ENCODE measurements at regions not wholly inside any gene's neighbourhood (a gene's known extent, or its start where the extent isn't known, plus 50 kb on each side); places are given as distances from the start of the nearest gene placed in this dataset.

DNA sequence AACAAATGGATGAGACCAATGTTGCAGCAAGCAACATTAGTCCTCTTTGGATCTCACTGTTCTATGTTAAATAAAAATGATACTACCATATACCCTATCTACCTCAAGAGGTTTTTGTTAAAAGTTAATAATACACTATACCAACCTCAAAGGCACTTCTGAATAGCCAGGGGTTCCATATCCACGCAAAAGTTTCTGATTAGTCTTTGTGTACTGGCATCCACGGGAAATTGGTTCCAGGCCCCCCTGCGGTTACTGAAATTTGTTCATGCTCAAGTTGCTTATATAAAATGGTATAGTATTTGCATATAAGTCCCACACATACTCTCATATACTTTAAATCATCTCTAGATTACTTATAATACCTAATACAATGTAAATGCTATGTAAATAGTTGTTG is 585.7 kb downstream of the INSC start:
- Histone ChIP-seq H3K4me3 (no peak overlapping the region), H3K27ac (no peak overlapping the region), H3K36me3 (no peaks in the 10 kb centered on the region), H3K4me1 (no peaks in the 10 kb centered on the region), H3K9me3 (no peaks in the 10 kb centered on the region), H3K27me3 (no peaks in the 10 kb centered on the region)
- DNase-seq, result no peak
- no peak for TF ChIP-seq POLR2AphosphoS5 (IDR thresholded peaks at IDR 0.05)
- no peak for TF ChIP-seq POLR2A (IDR thresholded peaks at IDR 0.05)
- TF ChIP-seq, protein P1, sequence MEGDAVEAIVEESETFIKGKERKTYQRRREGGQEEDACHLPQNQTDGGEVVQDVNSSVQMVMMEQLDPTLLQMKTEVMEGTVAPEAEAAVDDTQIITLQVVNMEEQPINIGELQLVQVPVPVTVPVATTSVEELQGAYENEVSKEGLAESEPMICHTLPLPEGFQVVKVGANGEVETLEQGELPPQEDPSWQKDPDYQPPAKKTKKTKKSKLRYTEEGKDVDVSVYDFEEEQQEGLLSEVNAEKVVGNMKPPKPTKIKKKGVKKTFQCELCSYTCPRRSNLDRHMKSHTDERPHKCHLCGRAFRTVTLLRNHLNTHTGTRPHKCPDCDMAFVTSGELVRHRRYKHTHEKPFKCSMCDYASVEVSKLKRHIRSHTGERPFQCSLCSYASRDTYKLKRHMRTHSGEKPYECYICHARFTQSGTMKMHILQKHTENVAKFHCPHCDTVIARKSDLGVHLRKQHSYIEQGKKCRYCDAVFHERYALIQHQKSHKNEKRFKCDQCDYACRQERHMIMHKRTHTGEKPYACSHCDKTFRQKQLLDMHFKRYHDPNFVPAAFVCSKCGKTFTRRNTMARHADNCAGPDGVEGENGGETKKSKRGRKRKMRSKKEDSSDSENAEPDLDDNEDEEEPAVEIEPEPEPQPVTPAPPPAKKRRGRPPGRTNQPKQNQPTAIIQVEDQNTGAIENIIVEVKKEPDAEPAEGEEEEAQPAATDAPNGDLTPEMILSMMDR (IDR thresholded peaks at IDR 0.05), result no peak
- no peak for TF ChIP-seq EP300 (IDR thresholded peaks at IDR 0.05)
- intact Hi-C loops (cut with DNase I), result no loop called here
- whole genome bisulfite sequencing, 2 donors, result 91 to 93% methylated on average over 3 of the region's 3 CpGs

DNA sequence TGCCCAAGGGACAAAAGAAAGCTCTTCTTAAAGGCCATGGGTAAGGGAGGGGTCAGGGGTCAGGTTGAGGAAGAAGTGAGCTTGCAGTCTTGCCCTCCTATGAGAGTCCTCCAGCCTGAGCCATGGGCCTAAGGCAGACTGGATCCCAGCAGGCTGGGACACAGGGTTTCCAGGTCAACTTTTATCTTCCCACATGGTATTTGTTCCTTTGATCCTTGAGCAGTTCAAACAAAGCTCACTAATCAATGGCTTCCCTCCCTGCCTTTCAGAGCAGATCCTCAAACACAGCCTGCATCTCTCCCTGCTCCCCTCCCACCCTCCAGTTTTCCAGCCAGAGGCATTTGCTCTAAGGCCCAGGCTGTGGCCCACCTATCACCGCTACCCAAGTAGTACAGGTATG is 589.3 kb downstream of the INSC start:
- intact Hi-C loops (cut with DNase I), result no loop called here
- no peaks in the 10 kb centered on the region for H3K36me3 ChIP-seq

DNA sequence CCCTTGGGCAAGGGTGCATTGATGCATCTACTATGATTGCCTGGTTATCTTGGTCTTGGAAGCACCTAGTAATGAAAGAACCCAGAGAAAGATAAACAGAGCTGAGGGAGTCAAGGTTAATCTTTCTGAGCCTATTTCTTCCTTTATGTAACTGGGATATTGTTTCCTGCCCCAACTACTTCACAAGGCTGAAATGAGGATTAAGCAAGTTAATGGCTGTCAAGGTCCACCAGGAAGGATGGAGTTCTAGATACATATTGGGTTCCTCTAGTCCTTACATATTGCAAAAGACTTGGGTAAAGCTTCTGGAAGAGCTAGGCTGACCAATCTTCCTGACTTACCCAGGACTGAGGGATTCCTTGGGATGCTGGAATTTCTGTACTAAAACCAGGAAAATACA is 589.8 kb downstream of the INSC start:
- H3K4me1 ChIP-seq, result peaks cover 0 to 11% (median 3%) of the 10 kb centered on the region in 4 donors
- H3K36me3 ChIP-seq, result no peaks in the 10 kb centered on the region
- no peak for DNase-seq

More for the DNA sequence above, 589.3 kb downstream of the INSC start:
- no peak for TF ChIP-seq POLR2A (IDR thresholded peaks at IDR 0.05)
- no peak for TF ChIP-seq EP300 (IDR thresholded peaks at IDR 0.05)
- TF ChIP-seq, protein P1 (IDR thresholded peaks at IDR 0.05), result no peak
- no peak for TF ChIP-seq POLR2AphosphoS5 (IDR thresholded peaks at IDR 0.05)
- DNase-seq, result no peak
- H3K27ac ChIP-seq, result no peak overlapping the region
- 97% methylated on average over 1 of the region's 1 CpG for WGBS, 2 donors
- no peaks in the 10 kb centered on the region for H3K9me3 ChIP-seq
- no peaks in the 10 kb centered on the region for H3K27me3 ChIP-seq
- no peak overlapping the region for H3K4me3 ChIP-seq
- peaks cover 0 to 11% (median 3%) of the 10 kb centered on the region in 4 donors for H3K4me1 ChIP-seq

DNA sequence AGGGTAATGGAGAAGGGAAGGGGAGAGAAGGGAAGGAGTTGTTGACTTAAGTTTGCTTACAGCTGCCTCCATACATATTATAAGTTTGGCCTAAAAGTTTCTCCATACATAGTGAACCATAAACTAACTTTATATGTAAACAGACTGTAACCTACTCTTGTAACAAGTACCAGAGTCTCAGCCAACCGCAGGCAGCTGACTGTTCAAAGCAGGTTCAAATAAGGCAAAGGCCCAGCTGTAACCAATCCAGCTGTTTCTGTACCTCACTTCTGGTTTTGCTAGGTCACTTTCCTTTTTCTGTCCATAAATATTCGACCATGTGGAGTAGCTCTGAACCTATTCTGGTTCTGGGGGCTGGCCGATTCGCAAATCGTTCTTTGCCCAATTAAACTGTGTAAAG is 591.2 kb downstream of the INSC start:
- TF ChIP-seq, protein P1 (IDR thresholded peaks at IDR 0.05), result no peak
- no peak for TF ChIP-seq POLR2A (IDR thresholded peaks at IDR 0.05)
- TF ChIP-seq POLR2AphosphoS5 (IDR thresholded peaks at IDR 0.05), result no peak
- no peak for TF ChIP-seq EP300 (IDR thresholded peaks at IDR 0.05)
- Histone ChIP-seq H3K4me1 (peaks cover 0 to 11% (median 3%) of the 10 kb centered on the region in 4 donors), H3K4me3 (no peak overlapping the region), H3K27ac (no peak overlapping the region), H3K36me3 (no peaks in the 10 kb centered on the region), H3K9me3 (no peaks in the 10 kb centered on the region), H3K27me3 (no peaks in the 10 kb centered on the region)
- WGBS, 2 donors, result 84 to 85% methylated on average over 5 of the region's 5 CpGs
- intact Hi-C loops (cut with DNase I), result no loop called here
- DNase-seq, result no peak

More for the DNA sequence above, 589.8 kb downstream of the INSC start:
- Histone ChIP-seq H3K4me3 (no peak overlapping the region), H3K9me3 (no peaks in the 10 kb centered on the region), H3K27me3 (no peaks in the 10 kb centered on the region), H3K27ac (no peak overlapping the region)
- intact Hi-C loops (cut with DNase I), result no loop called here
- TF ChIP-seq, protein P1 (IDR thresholded peaks at IDR 0.05), result no peak
- TF ChIP-seq POLR2AphosphoS5 (IDR thresholded peaks at IDR 0.05) (no peak), POLR2A (IDR thresholded peaks at IDR 0.05) (no peak), EP300 (IDR thresholded peaks at IDR 0.05) (no peak)

DNA sequence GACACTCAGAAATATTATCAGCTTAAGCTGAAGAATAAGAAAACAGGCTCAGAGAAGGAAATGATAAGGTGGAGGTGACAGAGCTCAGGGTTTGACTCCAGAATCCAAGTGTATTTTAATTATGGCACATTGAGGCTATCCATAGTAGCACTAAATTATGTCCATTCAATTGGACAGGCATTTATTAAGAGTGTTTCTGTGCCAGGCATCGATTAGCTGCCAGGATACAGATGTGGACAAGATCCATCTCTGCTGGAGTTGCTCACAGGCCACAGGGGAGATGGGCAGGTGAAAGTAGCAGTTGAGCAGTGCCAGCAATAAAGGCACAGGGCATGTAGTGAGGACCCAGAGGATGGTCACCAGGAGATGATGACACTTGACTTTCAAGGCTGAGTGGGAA is 592.5 kb downstream of the INSC start:
- no peak overlapping the region for H3K4me3 ChIP-seq
- H3K9me3 ChIP-seq, result no peaks in the 10 kb centered on the region
- peaks cover 0 to 11% (median 3%) of the 10 kb centered on the region in 4 donors for H3K4me1 ChIP-seq
- TF ChIP-seq POLR2AphosphoS5 (IDR thresholded peaks at IDR 0.05) (no peak), EP300 (IDR thresholded peaks at IDR 0.05) (no peak), POLR2A (IDR thresholded peaks at IDR 0.05) (no peak)
- TF ChIP-seq, protein P1 (IDR thresholded peaks at IDR 0.05), result no peak
- no peak overlapping the region for H3K27ac ChIP-seq
- no peaks in the 10 kb centered on the region for H3K27me3 ChIP-seq
- 85 to 93% methylated on average over 1 of the region's 1 CpG for WGBS, 2 donors
- H3K36me3 ChIP-seq, result no peaks in the 10 kb centered on the region
- intact Hi-C loops (cut with DNase I), result no loop called here
- no peak for DNase-seq
